Activated naive CD4-positive, alpha-beta T cell treated with anti-CD3 and anti-CD28 coated beads, Interleukin-2, amount 50 U/mL, for 72 hours (primary cell): ENCODE measurements at regions not wholly inside any gene's neighbourhood (a gene's known extent, or its start where the extent isn't known, plus 50 kb on each side); places are given as distances from the start of the nearest gene placed in this dataset.

ENCODE experiments used
- ATAC-seq, 2 donors: fragments of 150-1000 bp; cut with Tn5 transposase; 2 replicates each; pipeline ENCODE4 v1.10.0; 2021; ENCODE audit warnings: mild to moderate bottlenecking in 2 of 2, moderate library complexity in 2 of 2
- DNase-seq, 2 donors: peaks; one replicate each; pipeline ENCODE4 v3.0.0; 2021 to 2022; ENCODE audit warnings: low spot score in 2 of 2
- H3K27ac Mint-ChIP-seq, 2 donors: one replicate each; pipeline ENCODE4 v1.8.0; 2022; ENCODE audit warnings: mild to moderate bottlenecking in 2 of 2, mixed read lengths in 2 of 2
- H3K36me3 Mint-ChIP-seq, 2 donors: one replicate each; pipeline ENCODE4 v1.8.0; 2022; ENCODE audit warnings: mixed read lengths in 2 of 2
- H3K9me3 Mint-ChIP-seq, 2 donors: one replicate each; pipeline ENCODE4 v1.8.0; 2022; ENCODE audit warnings: mixed read lengths in 2 of 2

DNA sequence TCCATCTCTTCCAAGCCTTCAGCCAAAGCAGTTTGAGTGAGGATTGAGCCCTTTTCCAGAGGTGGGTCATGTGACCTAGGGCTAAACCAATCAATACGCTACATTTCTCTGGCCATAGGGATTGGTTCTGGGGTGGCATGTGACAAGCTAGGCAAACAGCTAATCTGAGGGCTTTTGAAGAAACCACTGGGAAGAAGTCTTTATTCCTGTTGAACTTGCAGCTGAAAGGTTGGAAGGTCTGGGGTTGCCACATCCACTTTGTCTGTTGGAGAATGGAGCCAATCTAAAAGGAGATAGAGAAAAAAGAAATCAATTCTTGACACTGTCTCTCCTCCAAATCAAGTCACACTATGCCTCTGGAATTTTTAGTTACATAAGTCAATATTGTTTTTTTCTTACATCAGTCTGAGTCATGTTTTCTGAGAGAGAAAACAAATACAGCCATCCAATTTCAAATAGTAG, 637.8 kb upstream of the WWC1 start:
- Mint-ChIP-seq H3K27ac (no peak overlapping the region), H3K9me3 (no peaks in the 10 kb centered on the region), H3K36me3 (no peaks in the 10 kb centered on the region)
- no peak for DNase-seq
- no peak for ATAC-seq

DNA sequence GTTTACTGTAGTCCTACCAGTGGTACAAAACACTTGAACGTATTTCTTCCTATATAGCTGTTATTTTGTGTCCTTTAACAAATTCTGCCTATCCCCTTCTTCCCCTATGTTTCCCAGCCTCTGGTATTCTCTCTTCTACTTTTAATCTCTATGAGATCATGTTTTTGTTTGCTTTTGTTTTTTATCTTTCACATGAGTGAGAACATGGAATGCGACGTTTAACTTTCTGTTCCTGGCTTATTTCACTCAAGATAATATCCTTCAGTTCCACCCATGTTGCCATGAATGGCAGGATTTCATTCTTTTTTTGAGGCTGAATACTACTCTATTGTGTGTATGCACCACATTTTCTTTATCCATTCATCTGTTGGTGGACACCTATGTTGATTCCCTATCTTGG, 634.4 kb upstream of the WWC1 start:
- H3K9me3 Mint-ChIP-seq, result no peaks in the 10 kb centered on the region
- DNase-seq, result no peak
- no peaks in the 10 kb centered on the region for H3K36me3 Mint-ChIP-seq
- no peak for ATAC-seq
- no peak overlapping the region for H3K27ac Mint-ChIP-seq

DNA sequence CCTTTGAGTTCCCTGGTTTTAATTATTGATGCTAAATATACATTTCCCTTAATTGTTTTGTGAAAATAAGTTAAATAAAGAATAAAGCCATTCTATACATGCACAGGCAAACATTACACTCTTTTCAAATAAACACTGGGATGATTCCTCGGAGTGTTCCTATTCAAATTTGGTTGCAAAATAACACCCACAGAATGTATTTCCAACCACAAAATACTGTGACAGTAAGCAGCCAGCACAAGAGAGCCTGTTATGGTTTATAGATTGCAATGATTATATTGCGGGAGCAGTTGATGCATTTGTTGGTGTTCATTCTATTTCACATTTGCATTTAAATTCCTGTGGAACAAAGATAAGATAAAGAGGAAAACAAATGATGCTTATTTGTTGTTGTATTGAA, 632.6 kb upstream of the WWC1 start:
- no peak for DNase-seq
- Mint-ChIP-seq H3K27ac (no peak overlapping the region), H3K36me3 (no peaks in the 10 kb centered on the region), H3K9me3 (no peaks in the 10 kb centered on the region)
- no peak for ATAC-seq

DNA sequence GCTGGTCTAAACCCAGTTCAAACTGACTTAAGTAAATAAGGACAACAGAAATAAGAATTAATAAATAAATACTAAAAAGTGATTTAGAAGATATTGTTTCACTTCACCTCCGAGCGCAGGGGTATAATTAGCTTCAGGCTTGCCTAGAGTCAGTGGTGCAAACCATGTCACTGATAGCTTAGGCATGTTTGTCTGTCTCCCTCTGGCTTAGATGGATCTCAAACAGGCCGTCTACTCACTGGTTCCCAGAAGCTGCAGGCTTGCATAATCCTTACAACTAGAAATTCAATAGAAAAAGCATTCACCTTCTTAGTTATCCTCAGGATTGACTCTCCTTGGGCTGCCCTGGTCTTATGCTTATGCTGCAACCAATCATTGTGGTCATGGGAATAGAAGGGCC, 629.8 kb upstream of the WWC1 start:
- H3K9me3 Mint-ChIP-seq, result no peaks in the 10 kb centered on the region
- no peak overlapping the region for H3K27ac Mint-ChIP-seq
- DNase-seq (no peak), ATAC-seq (no peak)
- H3K36me3 Mint-ChIP-seq, result no peaks in the 10 kb centered on the region

DNA sequence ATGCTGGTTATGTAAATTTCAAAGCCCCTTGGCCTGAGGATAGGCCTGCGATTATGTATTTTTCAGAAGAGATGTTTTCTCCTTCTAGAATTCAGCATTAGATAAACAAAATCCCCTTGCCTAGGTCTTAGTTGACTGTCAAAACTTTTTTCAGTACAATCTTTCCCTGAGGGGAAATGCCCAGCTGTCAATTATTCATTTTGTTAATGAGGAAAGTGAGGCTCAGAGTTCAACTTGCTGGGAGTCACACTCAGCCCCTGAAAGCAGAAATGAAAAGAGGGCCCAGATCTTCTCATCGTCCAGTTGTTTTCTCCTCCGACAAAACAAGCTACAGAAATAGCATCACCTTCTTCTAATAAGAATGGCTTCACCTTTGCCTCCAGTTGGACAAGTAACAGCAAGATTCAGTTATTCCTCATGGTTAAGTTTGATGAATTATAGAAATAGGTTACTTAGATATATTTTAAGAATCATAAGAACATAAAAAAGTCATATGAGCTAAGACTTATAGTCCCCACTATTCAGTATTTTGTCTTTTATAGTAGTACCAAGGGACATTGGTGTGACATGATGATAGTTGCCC, 627.1 kb upstream of the WWC1 start:
- DNase-seq (no peak), ATAC-seq (no peak)
- no peaks in the 10 kb centered on the region for H3K9me3 Mint-ChIP-seq
- no peaks in the 10 kb centered on the region for H3K36me3 Mint-ChIP-seq
- no peak overlapping the region for H3K27ac Mint-ChIP-seq

DNA sequence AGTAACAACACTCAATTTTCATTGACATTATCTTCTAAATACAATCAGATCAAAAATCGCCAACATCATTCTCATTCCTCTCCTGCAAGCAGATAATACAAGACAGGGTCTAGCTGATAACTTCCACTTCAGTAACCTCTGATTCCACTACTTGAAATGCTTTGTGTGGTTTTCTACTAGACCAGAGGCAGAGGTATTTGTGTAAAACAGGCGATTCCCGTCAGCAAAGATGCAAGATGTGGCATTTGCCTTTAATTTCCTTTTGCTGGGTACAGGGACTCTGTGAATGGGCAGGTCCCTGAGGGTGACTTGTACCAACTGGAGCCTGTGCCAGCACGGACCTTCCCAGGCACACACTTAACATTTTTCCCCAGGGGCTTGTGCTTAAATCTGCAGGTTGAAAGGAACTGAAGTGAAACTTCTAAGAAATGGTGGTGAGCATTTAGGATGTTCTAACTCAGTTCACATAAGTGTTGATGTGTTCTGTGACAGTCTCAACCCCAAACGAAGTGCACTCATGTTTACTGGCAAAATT, 625.5 kb upstream of the WWC1 start:
- no peak overlapping the region for H3K27ac Mint-ChIP-seq
- DNase-seq (no peak), ATAC-seq (no peak)
- no peaks in the 10 kb centered on the region for H3K9me3 Mint-ChIP-seq
- H3K36me3 Mint-ChIP-seq, result no peaks in the 10 kb centered on the region

DNA sequence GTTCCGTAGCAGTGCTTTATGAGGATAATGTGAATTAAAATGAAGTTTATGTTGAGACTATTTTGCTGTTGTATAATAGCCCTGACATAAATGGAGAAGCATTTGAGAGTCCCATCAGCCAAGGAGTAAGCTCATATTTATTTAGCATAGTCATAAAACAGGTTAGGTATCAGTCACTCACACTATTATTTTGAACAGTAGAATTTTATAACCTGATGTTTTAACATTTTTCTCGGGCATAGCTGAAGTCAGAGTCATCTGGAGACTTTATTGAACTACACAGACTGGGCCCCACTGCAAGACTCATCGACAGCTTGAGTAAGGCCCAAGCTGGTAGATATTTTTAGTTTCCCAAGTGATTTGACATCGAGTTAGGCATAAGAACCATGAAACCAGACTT, 620.3 kb upstream of the WWC1 start:
- Mint-ChIP-seq H3K9me3 (peaks cover 0 to 1% of the 10 kb centered on the region in 2 donors), H3K27ac (no peak overlapping the region), H3K36me3 (no peaks in the 10 kb centered on the region)
- no peak for DNase-seq
- no peak for ATAC-seq

DNA sequence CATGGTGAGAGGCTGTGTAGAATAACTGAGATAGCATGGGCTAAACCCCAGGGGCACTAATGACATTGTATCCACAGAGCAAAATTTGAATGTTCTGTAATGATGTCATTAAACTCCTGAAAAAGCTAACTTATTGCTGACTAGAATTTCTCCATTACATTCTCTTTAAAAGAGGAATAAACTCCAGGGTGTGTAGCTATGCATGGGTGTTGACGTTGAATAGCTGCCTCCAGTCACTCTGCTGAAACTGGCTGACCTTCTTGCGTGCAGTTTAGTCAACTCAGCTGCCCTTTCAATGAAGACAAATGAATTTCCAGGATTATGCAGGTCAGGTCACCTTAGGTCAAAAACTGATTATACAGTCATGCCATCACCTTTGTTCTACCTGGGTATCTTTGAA, 617.5 kb upstream of the WWC1 start:
- H3K27ac Mint-ChIP-seq, result no peak overlapping the region
- H3K9me3 Mint-ChIP-seq, result peaks cover 3 to 7% of the 10 kb centered on the region in 2 donors
- no peaks in the 10 kb centered on the region for H3K36me3 Mint-ChIP-seq
- no peak for ATAC-seq
- no peak for DNase-seq

DNA sequence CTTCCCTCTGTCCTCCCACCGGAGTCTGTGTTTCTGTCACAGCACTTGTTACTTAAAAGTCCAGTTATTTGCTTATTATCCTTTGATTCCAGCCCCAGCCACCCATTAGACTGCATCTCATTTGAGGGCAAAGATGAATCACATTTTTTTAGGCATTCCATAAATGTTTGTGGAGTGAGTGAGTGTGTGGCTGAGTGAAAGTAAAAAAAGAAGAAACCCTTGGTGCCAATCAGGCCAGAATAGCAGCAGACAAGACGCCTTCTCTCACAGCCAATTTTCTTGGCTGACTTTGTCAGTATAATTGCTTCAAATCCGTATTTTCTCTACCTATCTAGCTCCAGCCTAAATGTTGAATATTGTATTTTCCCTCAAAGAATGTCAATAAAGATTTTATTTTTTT, 613.0 kb upstream of the WWC1 start:
- Mint-ChIP-seq H3K36me3 (no peaks in the 10 kb centered on the region), H3K9me3 (peaks cover 10 to 12% of the 10 kb centered on the region in 2 donors), H3K27ac (no peak overlapping the region)
- ATAC-seq, result no peak
- no peak for DNase-seq

DNA sequence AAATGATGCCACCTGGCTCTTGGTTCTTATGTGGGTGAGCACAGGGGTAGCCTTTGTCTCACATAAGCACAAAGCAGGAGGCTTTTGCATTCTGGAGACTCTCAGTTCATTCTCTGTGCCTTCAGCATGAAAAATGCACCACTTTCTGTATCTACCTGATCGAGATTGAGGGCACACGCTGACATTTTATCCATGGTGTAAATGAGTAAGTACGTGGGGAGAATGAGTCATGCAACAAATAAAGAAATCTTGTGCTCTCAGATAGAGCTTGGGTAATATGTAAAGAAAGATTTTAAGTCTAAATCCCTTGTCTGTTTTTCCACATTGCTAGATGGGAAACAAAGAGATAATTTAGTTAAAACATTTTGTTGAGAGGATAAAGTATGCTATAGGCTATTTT, 607.2 kb upstream of the WWC1 start:
- H3K9me3 Mint-ChIP-seq, result peaks cover 3 to 16% of the 10 kb centered on the region in 2 donors
- no peak for ATAC-seq

DNA sequence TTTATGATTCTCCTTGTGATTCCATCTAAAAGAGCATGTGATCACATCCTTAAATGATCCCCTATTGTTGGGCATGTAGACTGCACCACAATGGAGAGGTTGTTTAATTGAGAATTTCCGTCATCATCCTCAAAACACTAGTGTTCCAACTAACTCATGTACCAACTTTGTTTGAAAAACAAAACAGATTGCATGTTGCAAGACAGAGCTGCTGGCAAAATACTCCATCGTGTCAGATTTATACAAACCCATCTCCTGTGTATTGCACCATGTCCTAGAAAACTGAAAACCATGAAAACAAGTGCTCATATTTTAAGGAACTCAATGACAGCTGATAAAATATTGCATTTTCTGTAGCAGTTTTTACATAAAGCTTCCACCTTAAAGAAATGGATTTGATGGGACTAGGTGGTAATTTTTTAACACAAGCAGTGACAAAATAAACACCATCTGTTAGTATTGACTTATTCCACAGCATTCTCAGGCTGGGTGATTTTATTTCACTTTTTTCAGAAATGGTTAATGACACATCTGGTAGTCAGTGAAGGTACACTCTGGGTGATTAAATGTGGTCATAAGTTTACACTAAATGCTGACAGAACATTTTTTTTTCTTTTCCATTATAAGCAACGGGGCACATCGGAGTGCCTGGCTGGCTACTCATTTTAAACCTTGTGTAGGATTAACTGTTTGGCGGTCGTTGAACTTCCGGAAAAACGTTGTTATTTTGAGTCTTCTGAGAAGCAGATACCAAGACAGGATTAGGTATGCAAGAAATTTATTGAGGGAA, 602.9 kb upstream of the WWC1 start:
- Mint-ChIP-seq H3K36me3 (no peaks in the 10 kb centered on the region), H3K27ac (no peak overlapping the region), H3K9me3 (peaks cover 0 to 7% of the 10 kb centered on the region in 2 donors)
- no peak for DNase-seq
- ATAC-seq, result no peak

More for the DNA sequence above, 607.2 kb upstream of the WWC1 start:
- H3K36me3 Mint-ChIP-seq, result no peaks in the 10 kb centered on the region
- DNase-seq, result no peak
- H3K27ac Mint-ChIP-seq, result no peak overlapping the region

DNA sequence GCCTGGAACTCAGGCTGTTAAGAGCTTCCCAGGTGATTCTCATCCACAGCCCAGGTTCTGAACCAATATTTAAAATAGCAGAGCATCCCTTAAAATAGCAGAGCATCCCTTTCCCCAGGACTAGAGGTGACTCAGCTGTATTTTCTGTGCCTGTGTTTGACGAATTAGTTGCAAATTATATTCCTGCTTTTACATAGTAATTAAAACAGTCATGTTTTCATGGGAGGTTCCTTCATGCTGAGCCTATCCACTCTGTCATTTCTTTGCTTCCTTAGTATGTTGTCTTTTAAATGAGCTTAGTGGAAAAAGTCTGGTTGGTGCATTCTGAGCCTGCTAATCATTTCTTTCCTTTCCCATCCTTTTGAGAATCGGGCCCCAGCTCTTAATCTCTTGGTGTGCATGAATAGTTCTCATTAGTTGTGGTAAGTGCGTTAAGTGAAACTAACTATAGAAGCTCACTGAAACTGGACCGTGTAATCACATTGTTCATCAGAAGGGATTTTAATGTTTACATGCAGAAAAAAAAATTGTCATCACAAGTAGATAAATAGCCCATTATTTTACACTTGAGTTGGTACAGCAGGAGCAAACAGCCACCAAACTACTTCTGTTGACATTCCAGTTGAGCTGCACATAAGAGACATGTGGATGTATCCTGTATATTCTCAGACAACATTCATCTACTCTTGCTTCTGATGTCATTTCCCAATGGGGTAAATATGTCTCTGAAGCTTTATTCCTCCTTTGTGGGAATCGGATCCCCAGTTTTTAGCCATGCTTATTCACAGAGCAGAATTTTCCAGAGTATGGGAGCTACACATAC, 596.9 kb upstream of the WWC1 start:
- Mint-ChIP-seq H3K27ac (no peak overlapping the region), H3K9me3 (no peaks in the 10 kb centered on the region), H3K36me3 (no peaks in the 10 kb centered on the region)
- ATAC-seq (no peak), DNase-seq (no peak)

DNA sequence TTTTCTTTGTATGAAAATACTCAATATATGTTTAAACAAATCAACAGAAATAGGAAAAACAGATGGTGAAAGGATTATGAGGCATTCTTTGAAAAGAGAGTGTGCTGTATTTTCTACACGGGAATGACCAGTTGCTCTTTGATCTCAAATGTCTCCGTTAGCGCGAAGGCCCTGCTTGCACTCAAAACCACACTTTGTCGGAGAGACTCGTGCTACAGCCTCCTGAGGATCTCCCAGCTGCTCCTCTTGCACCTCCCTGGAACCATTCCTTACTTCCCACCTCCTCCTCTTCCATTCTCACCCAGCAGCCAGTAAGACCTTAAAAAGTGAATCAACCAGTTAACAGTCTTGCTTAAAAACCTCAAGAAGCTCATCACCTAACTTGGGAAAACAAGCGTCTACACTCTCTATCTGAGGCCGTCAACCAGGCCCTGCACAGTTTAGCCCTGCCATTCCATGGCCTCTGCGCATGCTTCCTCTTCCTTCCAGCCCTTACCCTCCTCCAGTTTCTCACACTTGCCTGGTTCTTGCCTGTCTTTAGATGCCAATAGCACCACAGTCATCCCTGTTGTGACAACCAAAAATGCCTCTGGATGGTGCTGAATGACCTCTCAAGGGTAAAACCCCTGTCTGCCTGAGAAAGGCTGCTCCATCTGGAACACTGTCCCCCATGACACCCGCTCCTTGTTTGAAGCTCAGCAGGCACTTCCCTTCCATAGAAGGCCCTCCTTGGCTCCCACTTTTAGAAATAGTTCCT, 594.7 kb upstream of the WWC1 start:
- ATAC-seq (no peak), DNase-seq (no peak)
- no peaks in the 10 kb centered on the region for H3K9me3 Mint-ChIP-seq
- no peaks in the 10 kb centered on the region for H3K36me3 Mint-ChIP-seq
- no peak overlapping the region for H3K27ac Mint-ChIP-seq

DNA sequence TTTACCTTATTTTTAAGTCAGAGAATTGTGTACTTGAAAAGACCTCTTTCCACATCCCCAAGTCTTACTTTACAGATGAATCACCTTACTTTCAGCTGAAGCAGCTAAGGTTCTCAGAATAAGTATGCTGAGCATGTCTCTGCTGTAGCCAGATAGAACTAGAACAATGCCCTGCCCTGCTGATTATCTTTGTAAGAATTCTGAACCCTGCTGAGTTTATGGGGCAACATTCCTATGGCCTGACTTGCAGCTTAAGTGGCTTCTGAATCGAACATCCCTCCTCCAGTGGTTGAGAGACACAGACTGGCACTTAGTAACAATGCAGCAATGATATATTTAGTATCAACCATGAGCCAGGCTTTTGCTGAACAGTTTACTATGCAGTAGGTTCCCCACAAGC, 592.0 kb upstream of the WWC1 start:
- no peaks in the 10 kb centered on the region for H3K36me3 Mint-ChIP-seq
- H3K9me3 Mint-ChIP-seq, result no peaks in the 10 kb centered on the region
- ATAC-seq (peak in 1 of 2 donors; percentile 60), DNase-seq (no peak)
- no peak overlapping the region for H3K27ac Mint-ChIP-seq

DNA sequence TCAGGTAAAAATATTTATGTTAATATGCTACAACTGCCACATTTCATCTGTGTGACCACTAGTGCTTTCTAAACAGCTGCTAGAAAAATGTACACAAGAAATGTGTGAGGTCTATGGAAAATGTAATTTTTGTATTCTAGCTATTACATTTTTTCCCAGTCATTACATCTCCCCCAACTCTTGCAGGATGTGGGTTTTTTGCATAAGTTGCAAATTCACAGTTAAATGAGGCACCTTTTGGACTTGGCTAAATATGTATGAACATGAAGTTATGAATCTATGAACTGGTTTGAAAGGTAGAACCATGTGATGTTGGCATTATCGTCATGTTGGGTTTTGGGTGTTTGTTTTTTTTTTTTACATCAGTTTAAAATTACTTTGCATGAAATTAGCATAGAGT, 590.4 kb upstream of the WWC1 start:
- ATAC-seq, result no peak
- Mint-ChIP-seq H3K9me3 (no peaks in the 10 kb centered on the region), H3K27ac (no peak overlapping the region), H3K36me3 (no peaks in the 10 kb centered on the region)
- no peak for DNase-seq

DNA sequence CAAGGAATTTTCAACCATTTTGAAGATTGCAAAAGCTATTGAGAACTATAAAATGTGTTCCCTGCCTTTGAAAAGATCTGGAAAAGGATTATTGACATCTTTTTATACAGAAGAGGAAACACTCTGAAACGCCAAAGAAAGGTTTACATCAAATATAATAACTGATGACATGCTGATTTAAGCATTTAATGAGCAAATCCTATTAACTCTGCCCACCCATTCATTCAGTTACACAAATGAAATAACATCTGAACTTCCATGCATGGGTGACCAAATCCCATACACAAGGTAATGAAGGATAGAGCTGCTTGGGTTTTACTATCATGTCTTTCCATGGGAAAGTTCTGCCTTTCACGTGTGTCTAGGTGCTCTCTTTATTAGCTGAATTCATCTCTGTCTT, 589.4 kb upstream of the WWC1 start:
- H3K27ac Mint-ChIP-seq, result no peak overlapping the region
- H3K36me3 Mint-ChIP-seq, result no peaks in the 10 kb centered on the region
- no peak for ATAC-seq
- DNase-seq, result no peak
- no peaks in the 10 kb centered on the region for H3K9me3 Mint-ChIP-seq

DNA sequence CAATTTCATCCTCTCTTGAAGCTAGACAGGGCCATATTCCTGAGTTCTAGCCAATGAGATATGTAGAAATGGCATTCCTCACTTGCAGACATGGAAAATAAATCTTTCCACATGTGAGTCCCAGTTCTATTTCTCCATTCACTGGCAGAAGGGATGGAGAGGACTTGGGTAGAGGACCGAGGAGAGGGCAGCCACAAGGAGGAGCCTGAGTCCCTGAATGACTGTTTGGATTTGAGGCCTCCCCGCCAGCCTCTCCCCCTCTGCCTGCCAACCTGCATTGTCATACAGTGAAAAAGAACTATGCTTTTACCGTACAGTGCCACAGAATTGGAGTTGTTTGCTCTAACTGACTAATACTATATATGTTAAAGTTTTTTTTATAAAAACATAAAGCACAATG, 583.0 kb upstream of the WWC1 start:
- Mint-ChIP-seq H3K36me3 (no peaks in the 10 kb centered on the region), H3K9me3 (peaks cover 0 to 2% of the 10 kb centered on the region in 2 donors), H3K27ac (no peak overlapping the region)
- ATAC-seq, result no peak
- no peak for DNase-seq
